HEK293 (cell line): ENCODE measurements at regions not wholly inside any gene's neighbourhood (a gene's known extent, or its start where the extent isn't known, plus 50 kb on each side); places are given as distances from the start of the nearest gene placed in this dataset.

ENCODE experiments used
- CTCF ChIP-seq: fragments of 450-650 bp; formaldehyde crosslinking; IDR thresholded peaks from 2 replicates; pipeline ENCODE4 v1.5.1; 2016; ENCODE audit warnings: missing biosample characterization, missing genetic modification characterization
- GFI1B ChIP-seq: fragments of 450-650 bp; formaldehyde crosslinking; IDR thresholded peaks from 2 replicates; pipeline ENCODE4 v1.5.1; 2016; ENCODE audit warnings: missing biosample characterization, missing genetic modification characterization
- REST ChIP-seq: fragments of 450-650 bp; formaldehyde crosslinking; IDR thresholded peaks from 2 replicates; pipeline ENCODE4 v1.5.1; 2016; ENCODE audit warnings: missing biosample characterization, missing genetic modification characterization
- SP2 ChIP-seq: fragments of 450-650 bp; formaldehyde crosslinking; IDR thresholded peaks from 2 replicates; pipeline ENCODE4 v1.5.1; 2016; ENCODE audit warnings: missing biosample characterization, missing genetic modification characterization
- ZNF121 ChIP-seq: fragments of 450-650 bp; formaldehyde crosslinking; IDR thresholded peaks from 2 replicates; pipeline ENCODE4 v1.5.1; 2016; ENCODE audit warnings: missing biosample characterization, missing genetic modification characterization
- ZNF148 ChIP-seq: fragments of 450-650 bp; formaldehyde crosslinking; IDR thresholded peaks from 2 replicates; pipeline ENCODE4 v1.5.0; 2017; ENCODE audit warnings: missing biosample characterization, missing genetic modification characterization, borderline replicate concordance
- ZNF184 ChIP-seq: fragments of 450-650 bp; IDR thresholded peaks from 2 replicates; pipeline ENCODE4 v1.5.1; 2018; ENCODE audit warnings: missing biosample characterization, mild to moderate bottlenecking, missing genetic modification characterization
- ZNF433 ChIP-seq: fragments of 450-650 bp; formaldehyde crosslinking; IDR thresholded peaks from 2 replicates; pipeline ENCODE4 v1.5.1; 2016; ENCODE audit warnings: missing biosample characterization, missing genetic modification characterization, low read depth
- ZNF626 ChIP-seq: fragments of 450-650 bp; sonication (Bioruptor Pico); formaldehyde crosslinking; IDR thresholded peaks from 2 replicates; pipeline ENCODE4 v1.5.1; 2018; ENCODE audit warnings: missing biosample characterization, missing genetic modification characterization, inconsistent platforms

GRCh38 chr4:112927544-112927943 lies 121.9 kb upstream of the ANK2 start:
- no peak for TF ChIP-seq ZNF626 (tag by site-specific recombination)
- no peak for TF ChIP-seq CTCF (tag by site-specific recombination)
- no peak for TF ChIP-seq ZNF433 (tag by site-specific recombination)
- TF ChIP-seq REST = no peak
- TF ChIP-seq ZNF121 (tag by site-specific recombination) = no peak
- no peak for TF ChIP-seq ZNF184 (tag by site-specific recombination)
- no peak for TF ChIP-seq ZNF148 (tag by site-specific recombination)
- no peak for TF ChIP-seq SP2 (tag by site-specific recombination)
- TF ChIP-seq GFI1B (tag by site-specific recombination) = no peak
